ENCODE measurements at regions not wholly inside any gene's neighbourhood (a gene's known extent, or its start where the extent isn't known, plus 50 kb on each side); places are given as distances from the start of the nearest gene placed in this dataset.

DNA sequence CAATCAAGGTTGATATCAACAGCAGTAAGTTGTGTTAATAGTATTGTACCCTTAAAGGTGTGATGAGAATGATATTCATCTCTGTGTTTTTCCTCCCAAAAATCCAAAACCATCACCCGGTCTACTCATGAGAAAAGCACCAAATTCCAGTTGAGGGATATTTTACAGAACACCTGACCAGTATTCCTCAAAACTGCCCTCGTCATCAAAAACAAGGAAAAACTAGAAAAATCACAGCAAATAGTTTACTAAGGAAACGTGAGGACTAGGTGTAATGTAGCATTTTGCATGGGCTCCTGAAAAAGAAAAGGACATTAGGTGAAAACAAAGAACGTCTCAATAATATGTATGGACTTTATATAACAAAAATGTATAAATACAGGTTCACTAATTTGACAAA, 394.4 kb upstream of the NRSN1 start:
- Histone ChIP-seq H3K4me3 (replicated peaks in 1 of 4; ENCODE audit: control extremely low read depth in 1 of 4, insufficient read depth in 1 of 4, low read depth in 3 of 4, low read length in 4 of 4) (no peak overlapping the region), H3K27me3 (ENCODE audit: control insufficient read depth, insufficient read depth, low read length) (no peaks in the 10 kb centered on the region), H3K9ac (ENCODE audit: insufficient read depth, low read length) (no peak overlapping the region), H2AFZ (ENCODE audit: low read length) (no peak overlapping the region), H4K20me1 (ENCODE audit: control insufficient read depth, extremely low read depth, insufficient read depth, low read length) (no peaks in the 10 kb centered on the region), H3K79me2 (ENCODE audit: control insufficient read depth, insufficient read depth, low read length) (no peaks in the 10 kb centered on the region), H3K9me3 (ENCODE audit: control insufficient read depth, insufficient read depth, low read depth, low read length) (no peaks in the 10 kb centered on the region), H3K4me1 (ENCODE audit: control insufficient read depth, extremely low read depth, insufficient read depth, low read length) (no peaks in the 10 kb centered on the region), H3K4me2 (ENCODE audit: extremely low read depth, insufficient read depth, low read length) (no peak overlapping the region), H3K36me3 (ENCODE audit: control insufficient read depth, insufficient read depth, low read length) (no peaks in the 10 kb centered on the region), H3K27ac (ENCODE audit: insufficient read depth, low read length) (no peak overlapping the region)
- no peak for DNase-seq (ENCODE audit: low read depth in 2 of 2)
- TF ChIP-seq EZH2 (IDR thresholded peaks at IDR 0.05; ENCODE audit: low read length, missing control alignments): no peak
- TF ChIP-seq, protein P1, sequence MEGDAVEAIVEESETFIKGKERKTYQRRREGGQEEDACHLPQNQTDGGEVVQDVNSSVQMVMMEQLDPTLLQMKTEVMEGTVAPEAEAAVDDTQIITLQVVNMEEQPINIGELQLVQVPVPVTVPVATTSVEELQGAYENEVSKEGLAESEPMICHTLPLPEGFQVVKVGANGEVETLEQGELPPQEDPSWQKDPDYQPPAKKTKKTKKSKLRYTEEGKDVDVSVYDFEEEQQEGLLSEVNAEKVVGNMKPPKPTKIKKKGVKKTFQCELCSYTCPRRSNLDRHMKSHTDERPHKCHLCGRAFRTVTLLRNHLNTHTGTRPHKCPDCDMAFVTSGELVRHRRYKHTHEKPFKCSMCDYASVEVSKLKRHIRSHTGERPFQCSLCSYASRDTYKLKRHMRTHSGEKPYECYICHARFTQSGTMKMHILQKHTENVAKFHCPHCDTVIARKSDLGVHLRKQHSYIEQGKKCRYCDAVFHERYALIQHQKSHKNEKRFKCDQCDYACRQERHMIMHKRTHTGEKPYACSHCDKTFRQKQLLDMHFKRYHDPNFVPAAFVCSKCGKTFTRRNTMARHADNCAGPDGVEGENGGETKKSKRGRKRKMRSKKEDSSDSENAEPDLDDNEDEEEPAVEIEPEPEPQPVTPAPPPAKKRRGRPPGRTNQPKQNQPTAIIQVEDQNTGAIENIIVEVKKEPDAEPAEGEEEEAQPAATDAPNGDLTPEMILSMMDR (conservative IDR thresholded peaks at IDR 0.05 in 1 of 2, IDR thresholded peaks at IDR 0.05 in 1 of 2; ENCODE audit: low read depth in 1 of 2, low read length in 2 of 2): no peak

DNA sequence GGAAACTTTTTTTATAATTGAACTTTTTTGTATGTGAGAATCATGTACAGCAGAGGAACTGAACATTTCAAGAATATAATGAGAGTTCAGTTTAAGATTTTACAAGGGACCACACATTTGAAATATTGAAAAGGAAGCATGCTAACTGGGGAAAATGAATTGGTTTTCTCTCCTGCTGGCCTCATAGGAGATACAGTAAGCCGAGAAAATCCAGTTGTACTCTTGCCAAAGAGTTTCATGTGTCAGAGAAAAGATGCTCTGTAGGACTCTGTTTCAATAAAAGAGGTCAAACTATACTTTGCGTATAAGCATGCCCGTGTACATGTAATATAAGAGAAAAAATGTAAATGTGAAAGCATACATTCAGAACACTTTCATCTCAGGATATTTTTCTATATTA, 393.5 kb upstream of the NRSN1 start:
- Histone ChIP-seq H4K20me1 (ENCODE audit: control insufficient read depth, extremely low read depth, insufficient read depth, low read length) (no peaks in the 10 kb centered on the region), H3K36me3 (ENCODE audit: control insufficient read depth, insufficient read depth, low read length) (no peaks in the 10 kb centered on the region), H3K4me2 (ENCODE audit: extremely low read depth, insufficient read depth, low read length) (no peak overlapping the region), H2AFZ (ENCODE audit: low read length) (no peak overlapping the region), H3K79me2 (ENCODE audit: control insufficient read depth, insufficient read depth, low read length) (no peaks in the 10 kb centered on the region), H3K27me3 (ENCODE audit: control insufficient read depth, insufficient read depth, low read length) (no peaks in the 10 kb centered on the region), H3K27ac (ENCODE audit: insufficient read depth, low read length) (no peak overlapping the region), H3K9me3 (ENCODE audit: control insufficient read depth, insufficient read depth, low read depth, low read length) (no peaks in the 10 kb centered on the region), H3K4me3 (replicated peaks in 1 of 4; ENCODE audit: control extremely low read depth in 1 of 4, insufficient read depth in 1 of 4, low read depth in 3 of 4, low read length in 4 of 4) (no peak overlapping the region), H3K9ac (ENCODE audit: insufficient read depth, low read length) (no peak overlapping the region), H3K4me1 (ENCODE audit: control insufficient read depth, extremely low read depth, insufficient read depth, low read length) (no peaks in the 10 kb centered on the region)
- no peak for DNase-seq (ENCODE audit: low read depth in 2 of 2)
- TF ChIP-seq, protein P1 (conservative IDR thresholded peaks at IDR 0.05 in 1 of 2, IDR thresholded peaks at IDR 0.05 in 1 of 2; ENCODE audit: low read depth in 1 of 2, low read length in 2 of 2): no peak
- no peak for TF ChIP-seq EZH2 (IDR thresholded peaks at IDR 0.05; ENCODE audit: low read length, missing control alignments)

GRCh38 chr6:23735151-23735550, 390.9 kb upstream of the NRSN1 start:
- Histone ChIP-seq H3K4me2 (ENCODE audit: extremely low read depth, insufficient read depth, low read length) (no peak overlapping the region), H3K4me3 (replicated peaks in 1 of 4; ENCODE audit: control extremely low read depth in 1 of 4, insufficient read depth in 1 of 4, low read depth in 3 of 4, low read length in 4 of 4) (no peak overlapping the region), H4K20me1 (ENCODE audit: control insufficient read depth, extremely low read depth, insufficient read depth, low read length) (no peaks in the 10 kb centered on the region), H3K9me3 (ENCODE audit: control insufficient read depth, insufficient read depth, low read depth, low read length) (no peaks in the 10 kb centered on the region), H2AFZ (ENCODE audit: low read length) (no peak overlapping the region), H3K27me3 (ENCODE audit: control insufficient read depth, insufficient read depth, low read length) (no peaks in the 10 kb centered on the region), H3K9ac (ENCODE audit: insufficient read depth, low read length) (no peak overlapping the region), H3K27ac (ENCODE audit: insufficient read depth, low read length) (no peak overlapping the region), H3K36me3 (ENCODE audit: control insufficient read depth, insufficient read depth, low read length) (no peaks in the 10 kb centered on the region), H3K79me2 (ENCODE audit: control insufficient read depth, insufficient read depth, low read length) (no peaks in the 10 kb centered on the region), H3K4me1 (ENCODE audit: control insufficient read depth, extremely low read depth, insufficient read depth, low read length) (no peaks in the 10 kb centered on the region)
- DNase-seq (ENCODE audit: low read depth in 2 of 2): no peak
- TF ChIP-seq, protein P1 (conservative IDR thresholded peaks at IDR 0.05 in 1 of 2, IDR thresholded peaks at IDR 0.05 in 1 of 2; ENCODE audit: low read depth in 1 of 2, low read length in 2 of 2): no peak
- no peak for TF ChIP-seq EZH2 (IDR thresholded peaks at IDR 0.05; ENCODE audit: low read length, missing control alignments)
